GM21737 (cell line): ENCODE measurements at regions not wholly inside any gene's neighbourhood (a gene's known extent, or its start where the extent isn't known, plus 50 kb on each side); places are given as distances from the start of the nearest gene placed in this dataset.
"Not testable (repeated sequence)": the region's sequence is repeated elsewhere in the genome, so short reads cannot be mapped to it uniquely, and the experiment has no call there.

Experiments
- ATAC-seq: cut with Tn5 transposase; IDR thresholded peaks from one replicate; pipeline ENCODE4 v1.9.1; 2021; ENCODE audit warnings: mild to moderate bottlenecking, moderate library complexity; ENCODE audit not compliant: unreplicated experiment

DNA sequence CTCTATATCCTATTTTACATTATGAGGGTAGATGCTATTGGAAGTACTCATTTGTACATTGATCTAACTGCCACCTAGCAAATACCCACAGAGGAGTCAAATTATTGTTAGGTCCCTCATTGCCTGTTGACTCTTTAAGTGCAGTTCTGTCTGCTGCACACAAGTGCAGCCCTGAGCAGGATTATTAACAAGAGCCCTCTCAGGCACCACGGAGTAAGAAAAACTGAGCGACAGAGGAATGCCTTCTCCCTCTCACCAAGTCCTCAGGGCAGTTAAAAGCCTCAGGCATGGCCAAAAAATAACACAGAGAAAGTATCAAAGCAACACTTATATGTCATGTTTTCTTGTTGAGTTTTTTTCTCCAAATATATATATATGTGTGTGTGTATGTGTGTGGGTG is 340.0 kb upstream of the NRG3 start:
- no peak for ATAC-seq

DNA sequence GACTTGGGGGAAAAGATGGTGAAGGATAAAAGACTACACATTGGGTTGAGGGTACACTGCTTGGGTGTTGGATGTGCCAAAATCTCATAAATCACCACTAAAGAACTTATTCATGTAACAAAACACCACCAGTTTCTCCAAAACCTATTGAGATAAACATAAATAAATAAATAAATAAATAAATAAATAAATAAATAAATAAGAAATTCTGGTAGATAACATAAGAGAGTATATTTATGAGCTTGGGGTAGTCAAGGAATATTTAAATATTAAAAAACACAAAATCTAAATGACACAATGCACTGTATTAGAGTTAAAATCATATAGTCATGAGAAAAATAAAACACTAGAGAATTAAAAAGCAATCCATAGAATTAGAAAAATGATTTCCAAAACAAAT is 333.5 kb upstream of the NRG3 start:
- no peak for ATAC-seq

DNA sequence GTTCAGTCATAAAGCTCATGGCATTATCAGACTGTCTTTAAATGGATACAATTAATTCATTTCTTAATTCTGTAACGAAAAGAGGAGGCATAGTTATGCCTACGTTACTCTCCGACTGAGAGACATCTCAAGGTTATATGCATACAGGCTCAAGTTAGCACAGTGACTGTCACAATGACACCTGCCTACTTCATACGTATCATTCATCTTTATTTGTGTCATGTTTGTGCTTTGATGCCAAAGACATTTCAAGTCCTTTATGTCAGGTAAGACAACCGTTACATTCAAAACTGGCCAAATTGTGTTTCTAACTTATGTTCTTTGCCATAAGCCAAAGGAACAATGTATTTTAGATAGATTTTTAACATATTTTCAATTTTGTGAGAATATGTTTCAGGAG is 328.8 kb upstream of the NRG3 start:
- ATAC-seq, result no peak

DNA sequence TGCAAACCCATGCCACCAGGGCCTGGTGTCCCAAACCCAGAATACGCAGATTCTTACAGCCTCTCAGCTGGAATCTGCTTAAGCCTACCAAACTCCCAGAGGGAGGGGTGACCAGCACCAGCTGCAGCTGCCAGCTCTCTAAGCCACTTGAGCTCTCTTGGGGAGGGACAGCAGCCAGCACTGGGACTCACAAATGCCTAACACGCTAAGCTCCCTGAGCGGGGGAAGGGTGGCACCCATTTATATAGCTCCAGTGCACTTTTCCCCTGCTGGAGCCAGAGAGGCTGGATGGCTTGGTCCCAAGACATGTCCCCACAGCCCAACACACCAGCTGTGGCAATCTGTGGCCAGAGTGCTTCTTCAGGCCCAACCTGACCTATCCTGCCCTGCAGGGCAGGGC is 326.8 kb upstream of the NRG3 start:
- ATAC-seq, result no peak

DNA sequence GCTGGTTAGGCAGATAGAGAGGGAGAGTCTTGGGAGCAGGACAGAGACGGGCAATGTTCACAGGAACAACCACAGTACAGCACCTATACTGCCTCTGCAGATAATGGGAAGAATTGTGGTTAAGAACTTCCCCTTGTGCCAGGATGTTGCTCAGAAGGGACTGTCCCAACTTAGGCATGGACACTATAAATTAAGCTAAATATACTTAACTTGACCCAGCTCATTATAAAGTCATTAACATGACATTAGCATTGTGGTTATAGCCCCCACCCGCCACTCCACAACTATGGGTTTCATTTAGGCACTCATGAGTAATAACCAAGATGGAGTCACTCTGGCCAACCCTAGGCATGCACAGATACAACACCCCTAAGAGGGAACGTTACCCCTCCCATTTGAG is 310.9 kb upstream of the NRG3 start:
- ATAC-seq, result no peak

DNA sequence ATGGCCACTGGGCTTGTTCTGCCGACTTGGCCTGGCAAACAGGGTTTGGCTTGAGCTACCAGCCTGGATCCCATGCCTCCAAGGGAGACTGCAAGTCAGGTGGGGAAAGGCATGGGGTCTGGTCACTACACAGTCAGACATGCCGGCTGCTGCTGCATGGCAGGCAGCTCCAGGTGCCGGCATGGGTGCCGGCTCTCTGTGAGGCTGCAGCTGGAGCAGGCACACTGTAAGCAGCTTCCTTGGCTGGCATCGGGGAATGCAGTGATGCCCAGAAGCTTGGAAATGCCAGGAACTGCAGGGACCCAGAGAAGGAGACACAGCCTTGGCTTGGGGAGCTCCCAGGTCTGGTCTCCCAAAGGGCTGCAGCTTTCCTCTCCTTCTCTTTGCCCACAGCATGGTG is 305.5 kb upstream of the NRG3 start:
- no peak for ATAC-seq

DNA sequence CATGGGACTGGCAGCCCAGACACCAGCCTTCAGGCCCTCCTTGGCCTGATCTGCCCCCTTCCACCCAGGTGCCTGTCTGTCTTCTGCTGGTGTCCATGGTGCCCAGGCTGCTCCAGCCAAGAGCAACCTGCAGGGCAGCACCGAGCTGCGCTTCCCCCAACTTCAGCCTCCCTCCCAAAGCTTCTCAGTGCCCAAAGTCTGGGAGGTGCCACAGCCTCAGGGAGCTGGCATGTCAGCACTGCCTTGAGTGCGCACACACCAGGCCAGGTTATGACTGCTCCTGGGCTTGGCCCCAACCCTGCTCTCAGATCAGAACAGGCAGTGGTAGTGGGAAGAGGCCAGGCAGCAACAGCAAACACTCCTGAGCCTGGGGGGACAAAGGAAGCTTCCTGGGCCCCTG is 304.6 kb upstream of the NRG3 start:
- ATAC-seq, result no peak

DNA sequence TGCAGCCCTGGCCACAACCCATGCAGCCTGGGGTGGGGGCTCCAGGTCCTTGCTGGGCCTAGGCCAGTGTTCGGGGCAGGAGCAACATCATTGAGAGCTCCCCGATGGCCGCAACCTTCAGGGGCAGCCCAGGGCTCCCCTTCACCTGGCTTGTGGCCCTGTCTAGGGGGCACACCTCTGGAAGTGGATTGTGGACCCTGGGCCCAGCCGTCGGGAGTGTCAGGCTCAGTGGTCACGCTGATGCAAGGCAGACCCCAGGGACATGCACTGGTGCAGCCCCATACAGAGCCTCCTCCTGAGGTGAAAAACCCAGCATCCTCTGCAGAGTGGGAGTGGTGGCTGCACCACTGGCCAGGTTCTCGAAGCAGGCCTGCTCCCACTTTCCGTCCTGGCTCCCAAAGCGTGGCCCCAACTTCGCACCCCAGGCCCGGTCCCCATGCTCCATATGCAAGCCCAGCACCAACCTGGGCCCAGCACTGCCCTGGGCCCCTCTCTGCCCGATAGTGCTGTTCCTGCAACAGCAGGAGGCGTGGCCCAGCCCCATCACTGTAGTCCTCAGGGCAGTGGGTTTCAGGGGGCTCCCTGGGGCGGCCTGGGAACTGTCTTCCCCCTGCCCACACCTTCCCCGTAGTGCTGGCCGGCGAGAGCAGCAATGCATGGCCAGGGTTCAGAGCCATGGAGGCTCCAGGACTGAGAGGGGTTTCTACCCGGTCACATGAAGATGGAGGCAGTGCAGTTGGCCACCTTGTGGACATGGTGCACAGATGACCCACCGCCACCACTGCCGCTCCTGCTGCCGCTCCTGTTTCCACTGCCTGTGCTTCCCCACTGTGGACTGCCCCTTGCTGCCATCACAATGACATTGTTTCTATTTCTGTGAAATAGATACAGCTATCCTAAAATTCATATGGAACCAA is 303.9 kb upstream of the NRG3 start:
- no peak for ATAC-seq

DNA sequence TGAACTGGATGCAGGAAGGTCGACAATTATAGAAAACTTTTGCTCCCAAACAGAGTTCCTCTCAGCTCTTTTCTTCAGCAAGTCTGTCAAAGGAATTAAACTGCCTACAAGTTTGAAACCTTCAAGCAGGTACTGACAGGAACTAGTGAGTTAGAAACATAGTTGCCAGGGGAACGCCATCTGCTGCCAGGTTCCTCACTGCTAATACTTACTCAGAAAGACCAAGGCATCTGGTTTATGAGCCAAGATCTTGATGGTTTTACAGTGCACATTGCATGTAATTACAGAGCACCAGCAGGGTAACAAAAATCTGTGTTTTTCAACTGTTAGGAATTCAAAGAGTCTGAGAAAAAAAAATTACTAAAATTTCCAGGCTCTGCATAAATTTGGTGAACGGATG is 300.0 kb upstream of the NRG3 start:
- ATAC-seq, result no peak

DNA sequence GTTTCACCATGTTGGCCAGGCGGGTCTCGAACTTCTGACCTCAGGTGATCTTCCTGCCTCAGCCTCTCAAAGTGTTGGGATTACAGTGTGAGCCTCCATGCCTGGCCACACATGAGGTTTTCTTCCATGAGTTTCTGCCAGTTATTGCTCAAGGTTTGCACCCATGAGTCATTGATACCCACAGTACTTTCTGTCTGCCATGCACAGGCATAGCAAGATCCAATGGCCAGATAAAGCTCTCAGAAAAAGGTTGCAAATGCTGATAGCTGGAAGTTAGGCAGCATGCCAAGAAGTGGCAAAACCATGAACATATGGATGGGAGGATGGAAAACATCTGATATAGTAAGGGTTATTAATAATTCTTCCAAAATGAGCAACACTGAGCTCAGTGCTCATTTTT is 298.7 kb upstream of the NRG3 start:
- ATAC-seq, result no peak

DNA sequence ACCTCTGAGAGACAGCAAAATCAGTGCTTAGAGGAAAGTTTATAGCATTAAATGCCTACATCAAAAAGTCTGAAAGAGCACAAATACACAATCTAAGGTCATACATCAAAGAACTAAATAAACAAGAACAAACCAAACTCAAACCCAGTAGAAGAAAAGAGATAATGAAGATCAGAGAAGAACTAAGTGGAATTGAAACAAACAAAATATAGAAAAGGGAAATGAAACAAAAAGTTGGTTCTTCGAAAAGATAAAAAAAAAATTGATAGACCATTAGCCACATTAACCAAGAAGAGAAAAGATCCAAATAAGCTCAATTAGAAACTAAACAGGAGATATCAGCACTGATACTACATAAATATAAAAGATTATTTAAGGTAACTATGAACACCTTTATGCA is 280.0 kb upstream of the NRG3 start:
- no peak for ATAC-seq

DNA sequence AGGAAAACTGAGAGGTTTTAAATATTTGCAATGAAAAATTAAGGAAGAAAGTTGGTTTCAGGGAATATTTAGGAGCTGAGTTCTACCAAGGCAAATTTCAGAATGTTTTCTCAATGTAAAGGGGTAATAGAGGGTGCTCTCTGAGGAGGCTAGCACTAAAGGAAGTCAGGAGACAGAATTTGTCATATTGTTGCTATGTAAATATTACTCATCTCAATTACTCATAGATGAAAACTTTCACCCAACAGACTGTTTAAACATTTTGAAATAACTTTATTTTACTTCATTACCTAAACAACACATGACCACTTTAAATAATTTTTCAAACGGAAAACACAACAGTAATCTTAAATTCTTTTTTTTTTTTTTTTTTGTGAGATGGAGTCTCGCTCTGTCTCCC is 274.8 kb upstream of the NRG3 start:
- no peak for ATAC-seq

DNA sequence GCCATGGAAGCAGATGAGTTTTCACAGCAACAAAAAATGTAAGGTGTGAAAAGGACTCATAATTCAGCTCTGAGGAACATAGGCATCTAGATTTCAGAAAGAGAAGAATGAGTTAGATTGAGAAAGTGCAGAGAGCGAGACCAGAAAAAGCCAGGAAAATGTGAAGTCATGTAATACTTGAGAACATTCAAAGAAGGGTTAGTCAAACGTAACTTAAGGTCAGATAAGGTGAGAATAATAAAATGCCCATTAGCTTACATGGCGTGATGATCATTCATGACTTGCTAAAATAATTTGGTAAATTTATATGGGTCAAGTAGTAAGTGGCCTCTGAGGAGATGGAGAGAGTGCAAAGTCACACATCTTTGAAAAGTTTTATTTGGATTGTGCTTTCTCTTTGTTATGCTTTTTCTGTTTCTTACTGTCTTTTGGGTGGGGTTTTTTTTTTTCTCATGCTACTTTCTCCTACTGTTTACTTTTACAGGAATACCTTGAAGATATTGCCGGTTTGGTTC is 271.8 kb upstream of the NRG3 start:
- ATAC-seq, result no peak

DNA sequence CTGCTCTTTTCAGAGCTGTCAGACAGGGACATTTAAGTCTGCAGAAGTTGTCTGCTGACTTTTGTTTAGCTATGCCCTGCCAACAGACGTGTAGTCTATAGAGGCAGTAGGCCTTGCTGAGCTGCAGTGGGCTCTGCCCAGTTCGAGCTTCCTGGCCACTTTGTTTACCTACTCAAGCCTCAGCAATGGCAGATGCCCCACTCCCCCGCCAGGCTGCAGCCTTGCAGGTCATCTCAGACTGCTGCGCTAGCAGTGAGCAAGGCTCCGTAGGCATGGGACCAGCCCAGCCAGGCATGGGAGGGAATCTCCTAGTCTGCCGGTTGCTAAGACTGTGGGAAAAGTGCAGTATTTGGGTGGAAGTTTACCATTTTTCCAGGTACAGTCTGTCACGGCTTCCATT is 230.5 kb upstream of the NRG3 start:
- not testable (repeated sequence) for ATAC-seq

DNA sequence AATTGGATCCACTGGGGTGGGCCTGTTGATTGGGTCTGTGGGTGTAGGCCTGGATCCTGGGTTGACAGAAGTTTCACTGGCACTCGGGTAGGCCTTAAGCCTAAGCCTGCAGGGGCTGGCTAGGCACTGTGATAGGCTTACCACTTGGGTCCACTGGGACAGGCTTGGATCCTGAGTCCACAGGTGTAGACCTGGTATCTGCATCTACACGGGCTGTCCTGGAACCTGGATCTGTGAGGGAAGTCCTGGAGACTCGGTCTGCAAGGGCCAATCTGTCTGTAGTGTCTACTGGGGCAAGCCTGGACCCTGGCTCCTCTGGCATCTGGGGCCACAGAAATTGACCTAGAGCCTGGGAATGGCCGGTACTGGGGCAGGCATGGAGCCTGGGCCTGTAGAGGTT is 219.0 kb upstream of the NRG3 start:
- ATAC-seq, result no peak

DNA sequence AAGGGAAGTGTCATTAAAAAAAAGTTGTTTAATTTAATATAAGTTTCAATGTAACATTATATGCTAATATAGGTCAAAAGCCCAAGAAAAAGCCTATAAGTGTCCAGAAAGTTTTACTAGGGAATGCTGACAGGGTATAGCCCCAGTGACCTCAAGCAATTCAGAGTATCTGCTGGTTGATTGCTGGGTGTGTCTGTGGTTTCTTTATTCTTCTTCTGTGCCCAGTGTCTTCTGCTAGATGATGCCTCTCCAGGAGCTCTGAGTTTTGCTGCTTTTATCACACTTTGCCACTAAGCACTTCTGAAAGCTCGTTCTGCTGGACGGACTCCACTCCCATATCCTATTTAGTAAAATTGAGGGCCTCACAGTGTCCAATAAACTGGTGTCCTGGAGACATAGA is 212.2 kb upstream of the NRG3 start:
- ATAC-seq, result no peak

DNA sequence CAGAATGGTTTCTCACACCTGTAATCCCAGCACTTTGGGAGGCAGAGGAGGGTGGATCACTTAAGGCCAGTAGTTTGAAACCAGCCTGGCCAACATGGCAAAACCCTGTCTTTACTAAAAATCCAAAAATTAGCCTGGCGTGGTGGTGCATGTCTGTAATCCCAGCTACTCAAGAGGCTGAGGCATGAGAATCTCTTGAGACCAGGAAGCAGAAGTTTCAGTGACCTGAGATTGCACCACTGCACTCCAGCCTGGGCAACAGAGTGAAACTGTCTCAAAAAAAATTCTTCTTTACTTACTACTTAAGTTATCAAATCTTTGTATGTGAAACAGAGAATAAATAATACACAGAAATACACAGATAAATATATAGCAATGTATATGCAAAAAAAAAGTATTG is 210.2 kb upstream of the NRG3 start:
- ATAC-seq, result not testable (repeated sequence)

DNA sequence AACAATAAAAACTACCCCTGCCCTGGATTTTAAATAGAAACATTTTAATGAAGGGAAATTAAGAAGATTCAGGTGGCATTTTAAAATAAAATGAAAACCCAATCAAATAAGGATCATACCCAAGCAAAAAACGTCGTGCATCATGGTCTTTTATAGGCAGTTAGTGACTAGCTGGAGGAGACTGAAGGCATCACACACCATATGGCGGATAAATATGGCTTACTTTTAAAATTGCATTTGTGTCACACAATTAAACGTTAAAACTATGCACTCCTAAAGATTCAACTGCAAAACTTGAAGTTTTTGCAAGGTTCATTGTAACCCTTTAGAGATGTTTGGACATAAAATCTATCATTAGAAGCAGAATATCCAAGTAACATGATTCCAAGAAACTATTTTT is 200.1 kb upstream of the NRG3 start:
- no peak for ATAC-seq

DNA sequence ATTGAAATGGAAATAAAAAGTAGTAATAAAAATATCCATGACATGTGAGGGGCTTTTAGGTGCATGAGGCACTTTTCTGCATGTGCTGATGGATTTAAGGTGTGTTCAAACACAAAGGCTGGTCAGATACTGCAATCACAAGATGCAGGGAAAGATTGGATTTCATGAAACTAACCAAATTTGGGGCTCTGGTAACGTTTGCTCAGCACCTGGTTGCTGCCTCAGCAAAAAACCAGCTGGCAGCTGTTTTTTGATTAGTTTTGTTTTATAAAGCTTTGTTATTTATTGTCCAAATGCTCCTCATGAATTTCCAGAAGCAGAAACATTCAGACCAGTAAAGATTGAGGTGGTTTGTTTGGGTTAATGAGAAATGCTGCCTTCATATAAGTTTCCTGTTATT is 195.7 kb upstream of the NRG3 start:
- no peak for ATAC-seq

DNA sequence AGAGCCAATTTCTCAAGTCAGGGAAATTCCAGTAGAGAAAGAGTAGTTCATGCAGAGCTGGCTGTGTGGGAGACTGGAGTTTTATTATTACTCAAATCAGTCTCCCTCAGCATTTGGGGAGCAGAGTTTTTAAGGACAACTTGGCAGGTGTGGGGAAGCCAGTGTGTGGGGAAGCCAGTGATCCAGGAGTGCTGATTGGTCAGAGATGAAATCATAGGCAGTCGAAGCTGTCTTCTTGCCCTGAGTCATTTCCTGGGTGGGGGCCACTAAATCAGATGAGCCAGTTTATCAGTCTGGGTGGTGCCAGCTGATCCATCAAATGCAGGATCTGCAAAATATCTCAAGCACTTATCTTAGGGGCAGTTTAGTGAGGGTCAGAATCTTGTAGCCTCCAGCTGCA is 194.6 kb upstream of the NRG3 start:
- ATAC-seq, result no peak

DNA sequence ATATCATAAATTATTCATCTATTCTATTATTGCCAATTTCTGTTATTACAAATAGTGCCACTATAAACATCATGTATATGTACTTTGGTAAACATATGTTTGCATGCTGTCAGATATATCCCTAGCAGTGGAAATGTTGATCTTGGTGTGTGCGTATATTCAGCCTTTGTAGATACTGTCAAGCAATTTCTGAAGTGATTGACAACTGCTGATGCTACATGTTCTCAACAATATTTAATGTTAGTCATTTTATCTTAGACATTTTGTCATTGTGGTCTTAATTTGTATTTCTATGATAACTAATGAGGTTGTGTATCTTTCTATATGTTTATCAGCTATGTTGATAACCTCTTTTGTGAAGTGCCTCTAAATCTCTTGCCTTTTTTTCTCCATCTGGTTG is 186.5 kb upstream of the NRG3 start:
- ATAC-seq, result no peak

DNA sequence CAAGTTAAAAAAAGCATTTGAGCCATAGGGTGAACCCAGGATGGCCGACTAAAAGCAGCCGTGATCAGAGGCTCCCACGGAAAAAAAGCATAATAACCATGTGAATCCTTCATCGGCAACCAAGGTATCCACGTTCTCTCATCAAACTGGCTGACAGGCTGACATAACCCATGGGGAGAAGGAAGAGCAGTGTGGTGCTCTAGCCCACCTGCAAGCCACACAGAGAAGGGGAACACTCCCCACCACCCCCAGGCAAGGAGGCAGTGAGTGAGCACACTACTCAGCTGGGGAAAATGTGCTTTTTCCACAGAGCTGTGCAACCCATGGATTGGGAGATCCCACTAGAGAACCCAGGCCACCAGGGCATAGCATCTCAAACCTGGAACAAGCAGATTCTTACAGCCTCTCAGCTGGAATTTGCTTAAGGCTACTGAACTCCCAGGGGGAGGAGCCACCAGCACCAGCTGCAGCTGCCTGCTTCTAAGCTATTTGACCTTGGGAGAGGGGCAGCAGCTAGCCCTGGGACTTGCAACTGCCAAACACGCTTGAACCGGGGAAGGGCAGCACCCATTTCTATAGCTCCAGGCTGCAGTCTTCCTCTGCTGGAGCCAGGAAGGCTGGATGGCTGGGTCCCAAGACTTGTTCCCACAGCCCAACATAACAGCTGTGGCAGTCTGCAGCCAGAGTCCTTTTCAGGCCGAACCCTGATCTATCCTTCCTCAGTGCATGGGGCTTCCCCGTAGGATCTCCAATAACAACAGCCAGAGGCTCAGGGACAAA is 178.2 kb upstream of the NRG3 start:
- ATAC-seq, result no peak
